GM18517 (cell line): ENCODE measurements at regions not wholly inside any gene's neighbourhood (a gene's known extent, or its start where the extent isn't known, plus 50 kb on each side); places are given as distances from the start of the nearest gene placed in this dataset.
"Not testable (repeated sequence)": the region's sequence is repeated elsewhere in the genome, so short reads cannot be mapped to it uniquely, and the experiment has no call there.

Experiments
- ATAC-seq: cut with Tn5 transposase; IDR thresholded peaks from one replicate; pipeline ENCODE4 v1.9.1; 2021; ENCODE audit warnings: mild to moderate bottlenecking, moderate library complexity; ENCODE audit not compliant: unreplicated experiment

DNA sequence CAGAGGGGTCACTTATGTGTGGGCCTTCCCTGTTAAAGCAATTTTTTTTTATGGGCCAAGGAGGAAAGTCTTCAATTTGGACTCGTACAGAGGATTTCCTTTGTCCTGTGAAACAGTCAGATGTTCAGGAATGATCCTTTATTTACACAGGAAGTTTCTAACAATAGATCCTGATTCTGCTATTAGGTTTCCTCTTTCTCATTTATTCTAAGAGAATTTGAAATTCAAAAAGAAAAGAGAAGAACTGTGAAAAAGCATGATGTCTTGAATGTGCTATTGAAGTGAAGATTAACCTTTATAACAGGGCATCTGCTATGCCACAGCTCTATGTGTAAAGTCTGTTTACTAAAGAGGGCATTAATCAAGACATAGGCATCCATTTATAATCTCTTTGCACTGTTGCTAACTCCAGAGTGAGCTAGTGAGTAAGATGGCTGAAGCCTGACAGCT, 105.3 kb upstream of the FAM98A start:
- ATAC-seq = no peak

DNA sequence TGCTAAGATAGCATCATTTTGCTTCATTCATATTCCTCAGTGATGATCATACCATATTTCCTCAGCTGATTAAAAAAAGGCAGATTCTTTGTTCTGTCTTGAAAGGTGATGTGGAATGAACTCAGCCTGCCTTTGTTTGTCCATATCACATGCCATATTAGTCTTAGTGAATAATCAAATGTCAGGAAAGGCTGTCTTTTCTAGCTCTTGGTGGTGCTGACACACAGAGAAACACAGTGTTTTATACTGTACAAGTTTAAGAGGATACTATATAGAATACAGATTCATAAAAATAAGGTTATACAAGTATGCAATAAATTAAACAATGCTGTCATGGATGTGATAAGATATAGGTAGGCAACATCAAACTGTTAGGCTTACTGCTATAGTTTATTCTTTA, 97.1 kb upstream of the FAM98A start:
- no peak for ATAC-seq

DNA sequence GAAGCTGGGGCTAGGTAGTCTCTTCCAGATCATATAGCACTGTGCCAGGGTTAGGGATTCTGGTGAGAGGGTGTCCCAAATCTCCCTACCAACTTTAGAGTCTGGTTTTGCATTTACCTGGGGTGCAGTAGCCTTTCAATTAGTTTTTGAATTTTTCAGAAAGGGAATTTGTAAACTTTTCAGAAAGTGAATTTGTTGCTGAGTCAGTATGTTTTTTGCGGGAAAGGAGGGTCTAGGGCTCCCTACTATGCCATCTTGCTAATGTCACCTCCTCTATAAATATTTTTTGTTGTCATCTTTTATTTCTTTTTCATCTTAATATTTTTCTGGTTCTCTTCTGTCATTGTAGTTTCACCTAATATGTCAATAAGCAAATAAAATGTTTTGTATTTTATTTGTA, 95.8 kb upstream of the FAM98A start:
- no peak for ATAC-seq

DNA sequence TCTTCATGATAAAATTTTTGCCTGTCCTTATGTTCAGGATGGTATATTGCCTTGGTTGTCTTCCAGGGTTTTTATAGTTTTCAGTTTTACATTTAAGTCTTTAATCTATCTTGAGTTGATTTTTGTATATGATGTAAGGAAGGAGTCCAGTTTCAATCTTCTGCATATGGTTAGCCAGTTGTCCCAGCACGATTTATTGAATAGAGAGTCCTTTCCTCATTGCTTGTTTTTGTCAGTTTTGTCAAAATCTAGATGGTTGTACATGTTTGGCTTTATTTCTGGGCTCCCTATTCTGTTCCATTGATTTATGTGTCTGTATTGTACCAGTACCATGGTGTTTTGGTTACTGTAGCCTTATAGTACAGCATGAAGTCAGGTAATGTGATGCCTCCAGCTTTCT, 91.6 kb upstream of the FAM98A start:
- not testable (repeated sequence) for ATAC-seq

DNA sequence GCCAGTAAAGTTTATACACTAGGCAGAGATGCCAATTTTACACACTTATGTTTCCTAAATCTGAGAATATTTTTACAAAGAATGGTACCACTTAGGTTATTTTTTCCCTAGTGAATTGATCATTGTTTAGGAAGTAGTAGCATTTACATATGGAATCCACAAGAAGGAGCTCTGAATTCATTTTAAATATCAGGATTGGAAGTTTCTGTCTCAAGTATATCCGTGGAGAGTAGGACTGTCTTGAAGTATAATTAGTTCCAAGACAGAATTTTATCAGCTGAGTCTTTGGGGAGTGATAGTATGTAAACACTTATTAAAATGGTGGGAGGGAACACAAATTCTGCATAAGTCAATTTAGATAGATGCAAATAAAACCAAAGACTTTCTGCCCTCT, 82.3 kb upstream of the FAM98A start:
- ATAC-seq = no peak

DNA sequence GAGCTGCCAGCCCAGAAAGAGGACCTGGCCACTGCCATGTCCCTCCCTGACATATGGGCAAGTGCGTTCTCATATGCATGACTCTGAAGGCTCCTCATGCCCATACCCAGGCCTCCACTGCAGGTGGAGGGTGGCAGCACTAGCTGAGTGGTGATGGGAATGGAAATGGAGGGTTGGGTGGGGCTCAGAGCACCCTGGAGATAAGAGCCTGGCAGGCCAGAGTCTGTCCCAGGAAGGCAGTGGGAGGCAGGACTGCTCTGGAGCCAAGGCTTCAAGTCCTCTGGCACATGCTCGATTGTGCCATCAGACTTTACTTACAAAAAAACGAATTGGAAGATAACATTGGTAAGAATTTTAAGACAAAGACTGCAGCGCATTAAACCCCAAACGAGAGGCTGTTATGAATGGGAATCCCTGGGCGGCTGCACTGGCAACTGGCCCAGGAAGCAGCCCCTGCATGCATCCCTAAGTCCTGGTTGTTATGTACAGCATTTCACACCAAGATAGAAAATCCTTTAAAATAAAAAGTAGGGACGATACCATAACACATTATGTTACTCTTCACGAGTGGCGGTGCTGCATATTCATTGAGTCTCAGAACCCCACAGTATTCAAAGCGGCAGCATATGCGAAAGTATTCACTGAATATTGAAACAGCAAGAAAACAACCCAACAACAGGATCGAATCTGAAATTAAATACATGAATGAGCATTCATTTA, 81.7 kb upstream of the FAM98A start:
- no peak for ATAC-seq

DNA sequence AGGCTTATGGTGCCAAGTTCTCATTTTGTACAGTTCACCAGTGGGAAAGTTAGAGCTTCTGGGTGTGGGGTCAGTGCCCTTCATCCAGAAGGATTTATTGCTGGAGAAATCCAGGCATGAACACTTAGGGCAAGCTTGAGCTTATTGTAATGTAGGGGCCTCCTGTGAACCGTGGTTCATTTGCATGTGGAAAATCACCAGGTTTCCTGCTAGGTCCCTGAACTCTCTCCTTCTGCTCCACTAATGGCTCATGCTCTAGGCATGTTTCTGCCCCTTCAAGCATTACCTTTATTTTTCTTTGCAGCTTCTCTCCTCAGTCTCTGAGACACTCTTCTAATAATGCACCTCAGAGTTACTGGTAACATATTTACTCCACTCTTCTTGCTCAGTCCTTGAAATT, 79.3 kb upstream of the FAM98A start:
- ATAC-seq = no peak

DNA sequence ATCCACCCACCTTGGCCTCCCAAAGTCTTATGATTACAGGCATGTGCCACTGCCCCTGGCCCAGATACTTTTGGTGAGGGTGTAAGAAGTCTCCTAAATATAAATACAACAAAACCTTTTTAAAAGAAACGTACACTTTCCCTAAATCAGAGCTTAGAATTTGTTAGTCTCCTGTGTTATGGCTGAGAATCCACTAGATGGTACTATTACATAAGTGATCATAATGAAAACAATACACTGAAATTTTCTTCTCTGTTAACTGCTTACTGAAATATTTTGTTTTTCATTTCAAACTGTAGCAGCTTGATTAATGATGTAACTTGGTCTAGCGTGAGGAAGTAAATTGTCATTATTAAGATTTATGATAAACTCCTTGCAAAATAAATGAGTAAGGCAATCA, 74.8 kb upstream of the FAM98A start:
- no peak for ATAC-seq

DNA sequence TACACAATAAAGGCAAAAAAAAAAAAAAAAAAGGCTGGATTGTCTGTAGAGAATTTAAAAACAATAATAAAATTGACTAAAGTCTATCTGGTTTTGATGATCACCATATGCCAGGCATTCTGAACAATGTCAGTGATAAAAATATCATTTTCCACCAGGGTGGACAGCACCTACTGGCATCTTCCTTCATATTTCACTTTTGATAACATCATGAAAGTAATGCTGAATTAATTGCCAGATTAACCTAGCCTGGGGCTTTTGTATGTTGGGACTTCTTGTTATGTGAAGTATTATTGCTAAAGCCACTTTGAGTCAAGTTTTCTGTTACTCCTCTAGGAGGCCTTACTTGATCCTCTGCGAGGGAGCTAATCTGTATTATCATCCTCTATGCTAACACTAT, 73.8 kb upstream of the FAM98A start:
- no peak for ATAC-seq

DNA sequence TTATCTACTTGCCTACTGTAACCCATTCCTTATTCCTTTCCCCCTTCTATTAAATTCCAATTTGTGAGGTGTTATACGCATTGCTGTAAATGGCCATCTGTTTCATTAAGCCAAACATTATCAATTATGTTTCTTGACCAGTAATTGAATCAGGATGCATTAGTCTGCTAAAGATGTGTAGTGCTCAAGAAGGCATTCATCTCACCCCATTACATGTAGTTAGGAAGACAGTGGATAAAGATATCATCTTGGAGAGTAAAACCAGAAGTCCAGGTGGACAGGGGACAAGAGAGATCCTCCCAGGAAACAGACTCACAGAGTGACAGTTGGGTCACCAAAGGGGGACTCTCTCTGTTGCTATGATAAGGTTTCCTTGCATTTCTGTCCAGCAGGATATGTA, 73.3 kb upstream of the FAM98A start:
- no peak for ATAC-seq

DNA sequence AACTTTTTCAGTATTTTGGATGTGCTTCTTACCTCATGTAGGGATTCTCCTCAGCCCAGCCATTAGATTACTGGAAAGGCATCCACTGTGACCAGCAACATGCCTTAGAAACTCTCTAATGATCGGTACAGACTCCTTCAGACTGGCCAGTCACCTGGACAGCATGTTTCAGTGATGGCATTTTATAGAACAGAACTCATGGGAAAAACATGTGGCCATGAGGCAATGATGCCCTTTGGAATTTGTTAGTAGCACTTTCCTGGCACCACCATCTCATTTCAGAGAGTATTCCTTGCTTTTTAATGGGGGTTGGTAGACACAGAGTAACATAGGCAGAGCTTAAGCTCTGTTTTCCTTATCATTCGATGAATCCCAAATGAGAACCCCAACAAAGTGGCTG, 72.1 kb upstream of the FAM98A start:
- ATAC-seq = no peak

DNA sequence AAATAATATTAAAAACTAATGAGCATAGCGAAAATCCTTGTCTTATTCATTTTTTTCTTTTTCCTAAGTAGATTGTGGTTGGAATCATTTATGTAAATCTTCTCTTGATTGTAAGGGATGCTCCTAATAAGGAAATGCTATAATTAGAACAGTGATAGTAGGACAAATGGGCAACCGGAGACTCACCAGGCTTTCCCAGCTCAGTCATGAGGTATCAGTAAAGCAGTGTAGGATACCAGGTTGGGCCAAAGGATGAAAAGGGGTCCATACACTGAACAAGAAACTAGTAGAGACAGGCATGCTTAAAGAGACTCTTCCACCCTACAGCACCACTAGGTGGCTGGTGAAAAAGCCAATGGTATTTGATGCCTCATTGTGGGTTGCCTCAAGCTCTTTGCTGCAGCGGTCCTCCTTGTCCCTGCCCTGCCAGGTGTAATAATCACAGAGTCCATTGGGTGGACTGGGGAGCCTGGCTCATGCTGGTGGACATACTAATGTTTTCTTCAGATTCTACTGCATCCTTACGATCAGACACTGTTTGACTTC, 71.4 kb upstream of the FAM98A start:
- no peak for ATAC-seq

DNA sequence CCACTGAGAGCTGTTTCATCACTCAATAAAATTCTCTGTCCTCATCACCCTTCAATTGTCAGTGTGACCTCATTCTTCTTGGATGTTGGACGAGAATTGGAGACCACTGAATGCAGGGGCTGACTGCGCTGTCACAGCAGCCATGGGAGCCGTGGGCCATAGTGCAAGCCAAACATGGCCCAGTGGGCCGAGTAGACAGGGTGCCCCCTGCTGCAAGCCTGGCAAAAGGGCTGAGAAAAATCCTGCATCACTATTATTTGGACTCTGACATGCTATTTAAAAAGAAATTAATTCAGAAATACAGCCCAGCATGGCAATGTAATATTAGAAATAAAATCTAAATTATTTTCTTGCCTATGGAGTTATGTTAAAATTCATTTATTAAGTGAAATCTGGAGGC, 67.8 kb upstream of the FAM98A start:
- no peak for ATAC-seq

DNA sequence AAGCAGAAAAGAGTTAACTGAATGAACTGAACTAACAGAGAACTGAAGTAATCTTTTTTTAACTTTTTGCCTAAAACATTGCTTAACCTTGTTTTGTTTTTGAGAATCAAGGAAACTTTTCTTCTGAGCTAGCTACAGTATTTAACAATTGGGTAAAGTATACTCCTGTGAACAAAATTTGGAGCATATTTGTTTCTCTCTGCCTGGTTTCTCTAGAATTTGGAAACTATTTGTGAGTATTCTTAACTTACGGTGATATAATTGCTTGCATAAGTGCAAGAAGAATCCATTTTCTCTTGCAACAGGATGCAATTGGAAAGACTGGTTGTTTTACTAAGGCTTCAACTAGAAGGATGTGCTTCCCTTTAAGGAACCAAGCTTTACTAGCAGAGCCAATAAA, 65.9 kb upstream of the FAM98A start:
- no peak for ATAC-seq

DNA sequence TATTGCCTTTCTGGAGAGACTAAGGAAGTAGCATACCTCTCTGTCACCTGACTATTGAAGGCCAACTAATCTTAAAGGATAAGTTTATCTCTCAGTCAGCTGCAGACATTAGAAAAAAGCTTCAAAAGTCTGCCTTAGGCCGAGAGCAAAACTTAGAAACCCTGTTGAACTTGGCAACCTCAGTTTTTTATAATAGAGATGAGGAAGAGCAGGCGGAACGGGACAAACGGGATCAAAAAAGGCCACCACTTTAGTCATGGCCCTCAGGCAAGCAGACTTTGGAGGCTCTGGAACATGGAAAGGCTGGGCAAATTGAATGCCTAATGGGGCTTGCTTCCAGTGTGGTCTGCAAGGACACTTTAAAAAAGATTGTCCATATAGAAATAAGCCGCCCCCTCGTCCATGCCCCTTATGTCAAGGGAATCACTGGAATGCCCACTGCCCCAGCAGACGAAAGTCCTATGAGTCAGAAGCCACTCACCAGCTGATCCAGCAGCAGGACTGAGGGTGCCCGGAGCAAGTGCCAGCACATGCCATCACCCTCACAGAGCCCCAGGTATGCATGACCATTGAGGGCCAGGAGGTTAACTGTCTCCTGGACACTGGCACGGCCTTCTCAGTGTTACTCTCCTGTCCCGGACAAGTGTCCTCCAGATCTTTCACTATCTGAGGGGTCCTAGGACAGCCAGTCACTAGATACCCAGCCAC, 61.5 kb upstream of the FAM98A start:
- ATAC-seq = no peak

DNA sequence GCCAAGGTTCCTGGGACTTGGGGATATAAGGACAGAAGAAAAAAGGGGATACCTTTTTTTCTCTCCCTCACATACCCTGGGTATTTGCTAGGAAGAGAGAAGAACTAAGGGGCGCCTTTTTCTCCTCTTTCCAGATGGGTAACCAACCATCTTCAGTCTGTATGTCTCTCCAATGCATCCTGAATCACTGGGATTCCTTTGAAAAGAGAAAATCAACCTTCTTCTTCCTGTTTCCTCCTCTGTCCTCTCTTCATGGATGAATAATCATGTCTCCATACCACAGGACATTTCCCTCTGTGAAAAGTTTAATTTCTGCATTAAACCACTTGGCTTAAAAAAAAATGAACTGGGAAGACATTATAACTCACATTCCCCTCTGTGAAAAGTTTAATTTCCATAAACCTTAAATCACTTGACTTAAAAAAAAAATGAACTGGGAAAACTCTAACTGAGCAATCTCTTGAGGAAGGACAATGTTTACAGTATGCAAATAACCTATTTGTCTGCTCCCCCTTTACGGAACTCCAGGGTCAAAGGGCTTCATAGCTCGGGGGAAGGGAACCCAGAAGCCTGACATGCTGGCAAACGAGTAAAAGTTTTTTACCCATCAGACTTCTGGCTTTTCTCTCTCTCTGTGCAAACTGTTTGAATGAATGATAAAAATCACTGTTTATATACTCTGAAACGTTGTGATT, 56.7 kb upstream of the FAM98A start:
- no peak for ATAC-seq

DNA sequence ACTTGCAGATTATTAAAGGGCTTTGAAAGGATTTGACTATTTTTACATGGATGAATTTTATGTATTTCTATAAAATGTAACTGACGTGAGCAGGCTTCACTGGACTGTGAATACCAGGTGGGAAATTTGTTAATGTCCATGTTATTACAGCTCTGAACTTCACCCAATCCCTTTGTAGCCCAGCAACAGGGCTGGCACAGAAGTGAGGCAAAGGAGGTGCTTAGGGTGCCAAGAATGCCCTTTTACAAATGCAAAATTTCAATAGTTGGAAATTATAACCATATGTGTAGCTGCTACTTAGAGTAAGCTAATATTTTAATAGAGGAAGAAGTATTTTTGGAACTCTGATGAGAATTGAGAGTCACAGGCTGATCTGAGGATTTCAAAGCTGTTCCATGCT, 53.7 kb upstream of the FAM98A start:
- ATAC-seq = no peak

DNA sequence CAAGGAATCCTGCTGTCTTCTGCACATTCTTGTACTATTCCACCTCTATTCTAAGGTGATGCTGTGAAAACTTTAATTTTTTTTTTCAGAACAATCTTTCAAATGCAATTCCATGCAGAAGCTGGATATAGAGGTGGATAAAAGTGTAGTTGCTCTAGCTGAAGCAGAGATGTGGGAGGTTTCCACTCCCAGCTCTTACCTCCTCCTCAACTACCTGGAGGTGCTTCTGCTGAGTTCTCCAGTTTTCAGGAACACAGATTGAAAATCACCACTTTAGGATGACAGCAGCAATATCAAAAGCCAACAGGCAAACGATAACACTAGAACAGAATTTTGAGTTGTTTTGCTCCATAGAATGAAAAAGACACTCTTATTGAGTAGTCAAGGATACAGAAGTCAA, 51.1 kb upstream of the FAM98A start:
- ATAC-seq = no peak
